HG02885 (cell line): ENCODE measurements at regions not wholly inside any gene's neighbourhood (a gene's known extent, or its start where the extent isn't known, plus 50 kb on each side); places are given as distances from the start of the nearest gene placed in this dataset.

Source experiments
- ATAC-seq: cut with Tn5 transposase; IDR thresholded peaks from one replicate; pipeline ENCODE4 v1.9.1; 2021; ENCODE audit warnings: mild to moderate bottlenecking; ENCODE audit not compliant: unreplicated experiment, poor library complexity

DNA sequence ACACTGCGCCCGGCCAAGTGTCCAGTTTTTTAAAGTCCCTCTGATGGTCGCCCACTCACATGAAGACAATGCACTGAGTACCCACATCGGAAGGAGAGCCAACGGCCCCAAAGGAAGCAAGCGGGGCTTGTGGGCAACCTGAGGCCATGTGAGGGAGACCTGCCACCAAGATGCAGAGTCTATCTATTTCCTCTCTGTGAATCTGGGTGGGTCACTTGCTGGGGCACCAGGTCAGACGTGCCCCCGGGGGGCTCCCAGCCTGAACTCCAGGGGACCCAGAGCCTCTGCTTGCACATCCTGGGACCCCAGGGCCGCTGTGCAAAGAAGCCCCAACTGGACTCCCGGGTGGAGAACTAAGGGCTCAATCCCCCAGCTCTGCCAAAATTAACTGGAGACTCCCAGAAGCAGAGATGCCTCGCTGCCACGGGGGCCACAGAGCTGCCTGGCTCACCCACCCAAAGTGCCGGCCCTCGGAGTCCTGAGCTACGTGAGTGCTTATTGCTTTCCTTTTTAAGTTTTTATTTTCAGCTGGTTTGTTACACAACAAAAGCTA lies 106.4 kb downstream of the BRD1 start:
- ATAC-seq: no peak

- ATAC-seq: no peak
These were observed 107.3 kb downstream of the BRD1 start for GRCh38 chr22:49720279-49720959.

DNA sequence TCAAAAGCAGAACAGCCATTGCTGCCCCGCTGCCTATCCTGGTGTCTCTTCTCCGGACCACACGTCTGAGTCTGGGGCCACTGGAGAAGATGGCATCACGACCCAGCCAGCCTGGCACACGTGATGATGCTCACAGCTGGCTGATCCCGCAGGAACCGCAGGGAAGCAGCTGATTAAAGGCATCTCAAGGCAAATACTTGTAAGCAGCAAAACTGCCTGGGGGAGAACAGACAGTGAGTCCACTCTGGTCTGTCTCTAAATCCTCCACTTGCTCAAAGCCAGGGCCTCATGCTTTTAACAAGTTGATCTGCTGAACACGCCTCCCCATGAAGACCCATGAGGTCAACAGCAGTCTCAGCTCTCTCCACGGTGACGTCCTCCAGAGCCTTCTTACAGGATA lies 108.6 kb downstream of the BRD1 start:
- no peak for ATAC-seq

- no peak for ATAC-seq
These were observed 109.3 kb downstream of the BRD1 start for GRCh38 chr22:49718396-49718795.

DNA sequence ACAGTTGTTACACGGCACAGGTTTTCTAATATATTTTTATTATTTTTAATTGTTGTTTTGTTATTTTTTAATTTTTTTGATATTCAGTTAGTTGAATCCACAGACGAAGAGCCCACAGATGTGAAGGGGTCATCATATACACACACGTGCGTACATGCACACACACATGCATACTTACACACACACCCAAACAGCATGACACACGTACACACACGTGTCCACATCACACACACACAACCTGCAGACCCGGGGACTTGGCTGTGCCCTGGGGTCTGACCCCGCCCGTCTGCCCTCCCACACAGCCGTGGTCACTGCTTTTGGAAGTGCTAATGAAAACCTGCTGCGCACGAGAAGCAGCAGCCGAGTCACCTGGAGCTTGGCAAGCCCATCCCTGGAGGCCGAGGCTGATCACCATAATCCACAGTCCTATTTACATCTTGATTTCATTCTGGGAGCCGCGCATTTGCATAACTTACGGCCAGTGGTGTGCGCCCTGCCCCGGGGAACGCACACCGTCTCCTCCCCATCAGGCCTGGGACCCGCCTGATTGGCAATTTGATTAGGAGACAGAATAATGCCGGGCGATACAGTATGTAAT lies 110.3 kb downstream of the BRD1 start:
- ATAC-seq: no peak

- ATAC-seq: no peak
These were observed 111.2 kb downstream of the BRD1 start for GRCh38 chr22:49716441-49716840.

- ATAC-seq: no peak
These were observed 112.2 kb downstream of the BRD1 start for GRCh38 chr22:49715450-49715849.

DNA sequence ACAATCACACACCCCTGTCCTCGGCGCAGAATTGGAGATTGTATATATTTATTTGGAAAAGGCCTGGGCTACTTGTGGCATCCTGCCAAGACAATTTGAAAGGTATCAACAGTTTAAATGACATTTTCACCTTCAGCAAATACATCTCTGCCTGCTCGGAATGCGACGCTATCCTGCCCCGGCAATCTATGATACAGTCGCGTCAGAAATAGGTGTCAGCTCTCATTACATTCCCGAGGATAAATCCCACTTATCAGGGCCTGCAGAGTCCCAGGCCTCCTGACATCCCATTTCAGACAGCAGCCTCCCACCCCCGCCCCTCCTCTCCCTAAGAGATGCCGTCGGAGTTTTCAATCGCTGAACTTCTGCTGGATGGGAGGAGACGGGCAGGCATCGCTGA lies 114.7 kb downstream of the BRD1 start:
- ATAC-seq: no peak

DNA sequence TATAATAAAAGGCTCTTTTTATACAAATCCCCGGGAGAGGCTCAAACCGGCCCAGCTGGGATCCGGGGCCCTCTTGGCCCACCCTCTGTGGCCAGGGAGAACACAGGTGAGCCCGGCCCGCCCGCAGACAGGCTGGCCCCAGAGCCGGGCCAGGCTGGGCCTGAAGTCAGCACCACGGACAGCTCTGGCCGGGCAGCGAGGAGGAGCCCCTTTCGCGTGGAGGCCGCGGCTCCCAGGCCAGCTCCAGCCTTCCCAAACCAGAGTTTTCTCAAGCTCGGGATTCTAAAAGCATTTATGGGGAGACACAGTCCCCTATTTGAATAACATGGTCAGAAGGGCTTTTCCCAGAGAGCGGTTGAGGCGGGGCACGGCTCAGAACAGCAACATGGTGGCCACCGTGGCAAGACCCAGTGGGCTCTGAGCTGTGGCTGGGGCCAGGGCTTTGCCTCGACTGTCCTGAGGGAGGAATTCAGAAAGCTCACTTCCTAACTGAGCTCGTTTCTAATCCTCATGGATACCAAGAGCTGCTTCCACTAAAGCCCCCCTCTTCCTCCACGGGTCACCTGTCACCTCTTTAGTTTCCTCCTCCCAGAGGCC lies 115.4 kb downstream of the BRD1 start:
- no peak for ATAC-seq

DNA sequence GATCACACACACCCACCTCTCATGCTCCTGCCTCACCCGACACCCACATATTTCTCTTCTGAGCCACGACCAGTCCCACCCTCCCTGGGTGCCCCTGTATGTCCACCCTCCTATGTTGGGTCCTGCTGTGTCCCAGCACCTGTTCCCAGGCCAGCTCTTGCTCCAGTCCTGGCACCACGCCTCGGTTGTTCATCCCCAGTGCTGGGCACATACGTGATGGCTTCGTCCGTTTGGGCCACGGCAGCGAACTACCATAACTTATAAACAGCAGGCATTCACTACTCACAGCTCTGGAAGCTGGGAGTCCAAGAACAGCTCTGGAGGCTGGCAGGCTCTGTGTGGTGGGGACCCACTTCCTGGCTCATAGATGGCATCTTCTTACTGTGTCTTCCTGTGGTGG lies 116.9 kb downstream of the BRD1 start:
- ATAC-seq: no peak

DNA sequence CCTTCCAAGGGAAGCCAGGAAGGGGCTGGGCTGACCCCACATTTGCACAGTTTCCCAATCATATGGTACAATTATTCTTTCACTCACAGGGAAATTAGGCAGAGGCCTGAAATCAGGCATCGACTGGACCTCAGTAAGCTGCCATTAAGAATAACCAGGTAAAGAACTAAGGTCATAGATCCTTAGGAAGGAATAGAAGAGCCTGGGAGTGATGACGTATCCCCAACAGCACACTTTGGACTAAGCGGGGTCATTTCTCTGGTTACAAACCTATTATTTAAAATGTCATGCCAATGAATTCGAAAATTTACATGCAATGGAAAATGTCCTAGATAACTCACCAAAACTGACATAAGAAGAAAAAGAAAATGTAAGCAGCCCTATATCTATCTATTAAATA lies 118.2 kb downstream of the BRD1 start:
- no peak for ATAC-seq

DNA sequence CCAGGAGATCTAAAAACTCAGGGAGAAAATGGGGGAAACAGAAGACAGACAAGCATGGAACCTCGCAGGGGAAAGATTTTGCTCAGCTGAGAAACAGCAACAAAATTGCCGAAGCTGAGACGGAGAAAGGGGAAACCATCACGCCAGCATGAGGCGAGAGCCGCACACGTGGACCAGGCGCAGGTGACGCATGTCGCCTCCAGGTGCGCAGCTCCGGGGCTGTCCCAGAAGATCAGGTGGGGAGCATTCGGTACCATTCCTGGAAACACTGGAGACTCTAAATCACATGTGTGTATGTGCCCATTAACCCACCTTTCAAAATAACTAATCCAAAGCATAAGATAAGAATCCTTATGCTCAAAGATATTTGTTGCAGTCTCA lies 121.7 kb downstream of the BRD1 start:
- ATAC-seq: no peak

DNA sequence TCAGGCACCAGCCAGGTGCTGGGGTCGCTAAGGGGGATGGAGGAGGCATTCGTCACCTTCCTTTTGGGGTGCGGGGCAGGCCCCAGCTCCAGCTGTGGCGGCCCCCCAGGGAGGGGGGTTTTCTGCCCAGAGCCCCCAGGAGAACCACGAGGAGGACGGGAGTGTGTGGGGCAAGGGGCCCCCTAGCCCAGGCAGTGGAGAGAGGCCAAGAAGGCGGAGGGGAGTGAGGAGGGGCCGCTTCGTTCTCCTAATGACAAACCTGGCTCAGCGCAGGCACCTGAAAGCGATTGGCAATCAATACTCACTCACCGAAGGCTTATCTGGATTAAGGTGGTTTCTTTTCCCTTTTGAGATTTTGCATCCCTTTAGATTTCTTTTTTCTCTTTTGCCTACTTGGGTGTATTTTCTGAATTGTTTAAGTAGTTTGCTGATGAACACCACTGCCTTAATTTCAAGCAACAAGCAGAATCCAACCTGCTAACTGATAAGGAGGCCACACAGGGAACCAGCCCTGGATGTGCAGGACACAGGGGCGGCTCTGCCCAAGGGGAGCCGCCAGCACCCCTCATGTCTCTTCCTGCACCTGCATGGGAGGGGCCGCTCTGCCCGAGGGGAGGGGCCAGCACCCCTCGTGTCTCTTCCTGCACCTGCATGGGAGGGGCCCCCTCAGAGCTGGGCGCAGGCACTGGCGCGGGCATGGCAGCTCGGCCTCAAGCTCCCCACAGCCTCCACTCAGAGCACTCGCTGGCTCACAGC lies 122.3 kb downstream of the BRD1 start:
- no peak for ATAC-seq

DNA sequence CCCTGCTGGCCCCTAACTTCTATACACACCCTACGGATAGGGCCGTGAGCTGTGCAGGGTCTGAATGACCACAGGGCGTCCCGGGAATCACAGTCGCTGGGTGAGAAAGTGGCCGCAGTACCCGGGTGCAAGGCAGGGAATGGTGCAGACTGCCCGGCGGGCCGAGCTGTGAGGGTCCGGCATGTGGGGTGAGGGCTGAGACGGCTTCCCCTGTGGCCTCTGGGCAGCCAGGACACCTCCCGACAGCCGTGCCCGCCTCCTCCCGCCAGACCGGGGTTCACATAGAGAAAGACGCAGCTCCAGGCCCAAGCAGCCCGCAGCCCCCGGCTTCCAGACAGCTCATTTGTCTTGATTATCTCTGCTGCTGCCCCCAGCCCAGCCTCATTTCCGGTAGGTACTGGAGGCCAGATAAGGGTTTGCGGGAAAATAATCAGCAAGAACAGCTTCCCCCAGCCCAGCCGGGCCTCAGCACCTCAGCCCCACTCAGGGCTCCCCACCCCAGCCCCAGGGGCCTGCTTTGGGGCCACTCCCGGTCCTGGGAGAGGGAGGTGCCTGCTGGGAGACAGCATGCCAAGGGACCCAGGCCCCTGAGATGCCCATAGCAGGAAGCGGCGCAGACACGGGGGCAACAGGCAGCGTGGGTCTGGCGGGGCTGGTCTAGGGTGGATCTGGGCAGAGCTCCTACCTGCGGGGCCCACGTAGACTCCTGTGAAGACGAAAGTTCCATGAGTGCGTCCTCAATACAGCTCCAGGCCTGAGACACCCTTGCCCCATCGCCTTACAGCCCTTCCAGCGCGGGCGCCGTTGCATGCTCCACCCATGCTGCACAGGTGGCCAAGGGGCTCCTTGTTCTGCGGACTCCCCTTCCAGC lies 123.1 kb downstream of the BRD1 start:
- no peak for ATAC-seq

- no peak for ATAC-seq
These were observed 123.7 kb downstream of the BRD1 start for GRCh38 chr22:49703990-49704344.

DNA sequence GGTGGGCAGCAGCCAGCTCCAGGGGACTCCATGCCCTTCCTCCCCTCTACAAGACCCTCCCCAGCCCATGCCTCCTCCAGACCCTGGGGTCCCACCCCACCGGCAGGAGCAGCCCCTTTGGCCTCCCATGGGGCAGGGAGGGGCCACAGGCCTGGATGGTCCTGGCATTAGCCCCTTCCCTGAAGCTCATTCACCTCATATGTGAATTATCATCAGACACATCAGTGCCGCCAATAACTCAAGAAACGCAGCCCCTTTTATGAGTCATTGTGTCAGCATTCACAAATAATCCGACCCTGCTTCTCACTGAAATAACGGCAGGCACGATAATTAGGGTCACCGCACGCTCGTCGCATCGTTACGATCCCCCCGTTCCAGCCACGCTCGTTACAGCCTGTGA lies 124.2 kb downstream of the BRD1 start:
- ATAC-seq: no peak

DNA sequence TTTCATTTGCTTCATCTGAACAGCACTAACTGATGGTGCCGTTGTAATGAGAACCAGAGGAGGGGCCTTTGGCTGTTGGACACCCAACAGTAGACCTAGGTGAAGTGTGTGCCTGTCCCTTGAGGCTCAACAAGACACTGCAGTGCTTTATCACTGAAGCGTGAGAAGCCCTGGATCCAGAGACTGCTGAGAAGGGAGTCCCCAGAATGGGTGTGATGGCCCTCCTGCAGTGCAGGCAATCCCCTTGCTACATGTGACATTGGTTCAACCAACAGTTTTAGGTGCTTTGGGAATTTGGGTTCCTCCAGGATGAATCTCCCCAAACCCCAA lies 125.6 kb downstream of the BRD1 start:
- no peak for ATAC-seq

GRCh38 chr22:49701380-49702067 lies 126.1 kb downstream of the BRD1 start:
- ATAC-seq: no peak

DNA sequence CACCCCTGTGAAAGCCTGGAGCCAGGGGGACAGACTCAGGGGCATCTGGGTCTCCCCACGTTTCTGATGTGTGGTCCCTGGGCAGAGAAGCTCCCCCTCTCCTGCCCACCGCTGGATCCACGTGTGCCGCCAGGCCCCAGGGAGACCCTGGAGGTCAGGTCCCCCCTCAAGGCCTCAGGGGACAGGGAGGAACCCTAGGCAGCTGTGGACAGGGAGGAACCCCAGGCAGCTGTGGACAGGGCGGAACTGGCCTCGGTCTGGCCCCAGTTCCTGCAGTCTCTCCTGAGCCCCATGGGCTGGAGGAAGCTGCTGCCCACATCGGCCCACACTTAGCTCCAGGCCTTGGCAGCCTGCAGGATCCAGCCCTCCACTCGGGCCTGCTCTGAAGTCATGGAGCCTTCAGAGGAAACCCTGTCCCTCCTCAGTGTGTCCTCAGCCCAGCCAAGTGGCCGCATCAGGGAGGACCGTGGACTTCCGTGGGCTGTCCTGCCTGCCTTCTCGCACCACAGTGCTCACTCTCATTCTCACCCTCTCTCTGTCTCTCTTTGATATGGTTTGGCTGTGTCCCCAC lies 127.7 kb downstream of the BRD1 start:
- no peak for ATAC-seq
